DOHH2 (cell line): ENCODE measurements at regions not wholly inside any gene's neighbourhood (a gene's known extent, or its start where the extent isn't known, plus 50 kb on each side); places are given as distances from the start of the nearest gene placed in this dataset.

Source experiments
- CTCF ChIP-seq: fragments of 200-600 bp; sonication (generic); IDR thresholded peaks from one replicate; pipeline ENCODE4 v1.5.1; 2014; ENCODE audit warnings: antibody characterized with exemption, mild to moderate bottlenecking, low read depth, low read length; ENCODE audit not compliant: poor library complexity, severe bottlenecking
- EZH2phosphoT487 ChIP-seq: fragments of 200-600 bp; sonication (generic); IDR thresholded peaks from 2 replicates; pipeline ENCODE4 v1.6.1; 2017; ENCODE audit warnings: borderline replicate concordance, mild to moderate bottlenecking, antibody characterized with exemption, low read length, moderate library complexity, mixed read lengths

- TF ChIP-seq CTCF (no peak), EZH2phosphoT487 (no peak)
These were observed 174.1 kb downstream of the RGS9 start for GRCh38 chr17:65311261-65311660.
